GM04503 (cell line): ENCODE measurements at regions not wholly inside any gene's neighbourhood (a gene's known extent, or its start where the extent isn't known, plus 50 kb on each side); places are given as distances from the start of the nearest gene placed in this dataset.
A peak's percentile ranks its signal among the peaks of the same experiment; 100 is the strongest.
"Not testable (repeated sequence)": the region's sequence is repeated elsewhere in the genome, so short reads cannot be mapped to it uniquely, and the experiment has no call there.

Experiments
- DNase-seq: peaks from one replicate; pipeline ENCODE4 v3.0.0-alpha.2; 2012; ENCODE audit warnings: low read depth

DNA sequence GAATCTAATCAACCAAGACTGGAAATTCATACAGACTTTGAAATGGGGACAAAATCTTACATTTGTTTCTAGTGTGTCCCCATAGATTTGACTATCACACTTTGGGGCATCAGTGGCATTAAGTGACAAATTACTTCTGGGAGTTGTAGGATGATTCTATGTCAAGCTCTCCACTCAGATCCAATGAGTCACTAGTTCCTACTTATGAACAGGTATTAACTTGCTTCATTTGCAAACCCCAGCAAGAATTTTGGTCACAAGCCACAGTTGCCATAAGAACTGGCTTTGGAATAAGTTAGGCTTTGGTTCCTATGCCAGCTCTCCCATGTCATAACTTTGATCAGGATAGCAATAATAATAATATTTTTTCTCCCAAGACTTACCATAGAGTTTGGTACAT is 77.6 kb upstream of the PTPRK start:
- no peak for DNase-seq

DNA sequence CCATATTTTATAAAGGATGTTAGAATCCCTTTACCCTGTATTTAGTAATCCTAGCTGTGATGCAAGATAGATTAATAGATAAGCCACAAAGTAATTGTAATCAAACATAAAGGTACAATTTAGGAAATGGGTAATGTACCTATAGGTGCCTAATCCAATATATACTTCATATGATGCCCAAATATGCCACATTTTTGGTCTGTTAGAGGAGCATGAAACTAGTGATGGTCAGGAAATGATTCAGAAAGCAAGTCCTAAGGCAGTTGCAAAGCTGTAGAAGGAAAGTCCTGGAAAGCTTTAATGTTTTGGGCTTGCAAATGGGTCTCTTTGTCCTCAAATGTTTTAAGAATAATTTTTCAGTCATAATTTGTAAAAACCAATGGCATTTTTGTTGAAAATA is 76.6 kb upstream of the PTPRK start:
- no peak for DNase-seq

DNA sequence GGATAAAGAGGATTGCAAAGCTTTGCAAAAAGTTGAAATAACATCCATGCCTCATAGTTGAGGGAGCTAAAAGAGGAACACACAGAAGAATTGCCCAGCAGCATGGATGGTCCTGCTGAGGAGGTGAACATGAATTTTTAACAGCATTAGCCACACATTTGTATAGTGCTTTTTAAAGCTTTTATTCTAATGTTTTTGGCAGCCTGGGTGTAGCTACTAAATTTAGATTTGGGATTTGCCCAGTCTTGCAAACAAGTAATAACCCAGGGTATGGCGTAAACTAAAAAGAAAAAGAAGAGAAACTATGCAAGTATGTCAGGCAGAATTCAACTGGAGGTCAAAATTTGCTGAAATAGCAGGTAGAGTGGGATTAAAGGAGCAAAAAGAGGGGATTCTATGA is 75.1 kb upstream of the PTPRK start:
- no peak for DNase-seq

DNA sequence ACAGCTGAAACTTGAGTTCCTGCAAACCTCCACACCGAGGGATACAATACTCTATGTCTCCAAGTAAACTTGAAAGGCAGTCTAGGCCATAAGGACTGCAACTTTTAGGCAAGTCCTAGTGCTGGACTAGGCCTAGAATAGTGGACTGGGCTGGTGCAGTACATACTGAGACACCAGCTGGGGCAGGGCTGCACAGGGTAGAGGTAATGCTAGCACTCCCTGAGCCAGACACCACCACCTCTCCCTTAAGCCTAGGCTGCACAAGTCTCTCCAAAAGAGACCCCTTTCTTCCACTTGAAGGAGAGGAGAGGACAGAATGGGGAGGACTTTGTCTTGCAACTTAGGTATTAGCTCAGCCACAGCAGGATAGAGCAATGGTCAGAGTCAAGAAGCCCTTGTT is 65.7 kb upstream of the PTPRK start:
- no peak for DNase-seq

DNA sequence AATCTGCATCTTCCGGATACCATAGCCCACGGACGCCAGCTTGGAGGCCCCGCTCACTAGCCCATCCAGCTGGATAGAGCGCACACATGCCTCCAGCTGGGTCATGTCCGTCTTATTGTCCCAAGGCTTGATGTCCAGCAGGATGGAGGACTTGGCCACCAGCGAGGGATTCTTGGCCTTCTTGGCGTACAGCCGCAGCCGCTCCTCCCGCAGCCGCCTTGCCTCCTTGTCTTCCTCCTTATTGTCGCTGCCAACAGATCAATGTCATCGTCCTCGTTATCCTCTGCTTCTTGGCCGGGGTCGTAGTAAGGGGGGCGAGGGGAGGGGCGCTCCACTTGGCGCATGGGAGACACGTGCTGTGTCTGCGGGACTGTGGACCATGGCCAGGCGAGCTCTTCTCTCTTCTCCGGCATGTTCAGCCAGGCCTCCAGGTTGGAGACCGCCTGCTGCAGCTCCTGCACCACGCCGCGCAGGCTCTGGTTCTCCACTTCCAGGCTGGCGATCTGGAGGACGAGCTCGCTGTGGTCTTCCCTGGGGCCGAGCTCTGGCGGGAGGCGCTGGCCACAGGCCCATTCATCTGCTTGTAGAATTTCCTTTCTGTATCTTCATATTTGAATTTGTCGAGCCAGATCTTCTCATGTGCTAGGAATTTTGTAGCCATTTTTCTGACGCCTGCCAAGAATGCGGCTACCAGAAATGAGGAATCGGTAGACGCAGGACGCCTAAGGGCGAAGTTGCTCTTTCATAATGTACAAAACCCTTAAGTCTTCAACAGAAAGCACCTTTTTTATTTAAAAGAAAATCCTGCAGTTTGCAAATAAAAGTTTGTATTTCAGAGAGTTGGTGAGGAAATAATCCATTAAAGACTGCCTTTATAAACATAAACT is 60.1 kb upstream of the PTPRK start:
- DNase-seq: no peak

DNA sequence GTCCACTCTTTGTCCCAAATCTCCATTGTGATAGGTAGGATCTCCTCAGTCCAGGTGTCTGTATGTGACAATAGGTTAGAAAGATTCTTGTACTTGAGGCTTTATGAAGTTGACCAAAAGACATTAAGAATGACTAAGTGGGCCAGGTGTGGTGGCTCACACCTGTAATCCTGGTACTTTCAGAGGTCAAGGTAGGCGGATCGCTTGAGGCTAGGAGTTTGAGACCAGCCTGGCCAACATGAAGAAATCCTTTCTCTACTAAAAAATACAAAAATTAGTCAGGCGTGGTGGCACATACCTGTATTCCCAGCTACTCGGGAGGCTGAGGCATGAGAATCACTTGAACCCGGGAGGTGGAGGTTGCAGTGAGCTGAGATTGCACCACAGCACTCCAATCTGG is 54.9 kb upstream of the PTPRK start:
- DNase-seq: not testable (repeated sequence)

DNA sequence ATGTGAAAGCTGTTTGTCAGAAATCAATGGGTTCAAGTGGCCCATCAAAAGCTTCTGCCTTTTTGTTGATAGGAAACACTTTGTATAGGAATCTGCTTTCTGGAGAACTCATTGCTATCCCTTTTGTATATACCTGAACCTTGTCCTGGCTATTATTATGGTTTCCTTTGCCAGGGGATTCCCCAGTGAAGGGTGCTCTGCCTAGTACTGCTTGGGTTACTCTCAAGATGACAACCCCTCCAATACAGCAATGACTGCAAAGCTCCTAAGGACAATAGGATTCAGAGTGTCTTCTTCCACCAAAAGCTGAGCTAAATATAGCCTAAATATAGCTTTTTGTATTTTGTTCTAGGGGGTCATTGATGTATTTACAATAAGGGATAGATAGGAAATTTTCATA is 54.0 kb upstream of the PTPRK start:
- no peak for DNase-seq

DNA sequence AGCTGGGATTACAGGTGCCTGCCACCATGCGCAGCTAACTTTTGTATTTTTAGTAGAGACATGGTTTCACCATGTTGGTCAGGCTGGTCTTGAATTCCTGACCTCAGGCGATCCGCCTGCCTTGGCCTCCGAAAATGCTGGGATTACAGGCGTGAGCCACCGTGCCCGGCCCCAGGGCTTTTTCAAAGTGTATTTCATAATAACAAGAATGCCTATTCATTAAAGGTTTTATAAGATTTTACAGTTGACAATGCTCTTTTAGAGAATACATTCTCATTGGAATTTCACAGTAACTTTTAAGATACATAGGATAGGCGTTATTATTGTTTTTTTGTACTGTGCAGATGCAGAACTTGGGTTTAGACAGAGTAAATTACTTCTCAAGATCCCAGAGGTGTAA is 52.6 kb upstream of the PTPRK start:
- no peak for DNase-seq

DNA sequence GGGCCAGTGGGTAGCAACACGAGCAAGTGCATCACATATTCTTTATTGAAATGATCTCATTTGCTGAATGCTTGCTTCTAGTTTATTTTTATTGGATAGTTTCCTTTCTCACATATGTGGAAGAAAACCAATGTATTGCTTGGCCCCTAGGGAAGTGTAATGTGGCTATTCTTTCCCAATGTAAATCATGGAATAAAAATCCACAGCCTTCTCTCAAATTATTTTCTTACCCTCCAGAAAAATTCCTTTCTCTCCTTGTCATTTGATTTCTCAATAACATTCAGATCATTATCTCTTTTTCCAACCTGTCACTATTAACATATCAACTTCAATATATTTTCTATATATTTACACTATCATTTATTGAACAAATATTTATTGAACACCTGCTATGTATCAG is 51.9 kb upstream of the PTPRK start:
- no peak for DNase-seq

DNA sequence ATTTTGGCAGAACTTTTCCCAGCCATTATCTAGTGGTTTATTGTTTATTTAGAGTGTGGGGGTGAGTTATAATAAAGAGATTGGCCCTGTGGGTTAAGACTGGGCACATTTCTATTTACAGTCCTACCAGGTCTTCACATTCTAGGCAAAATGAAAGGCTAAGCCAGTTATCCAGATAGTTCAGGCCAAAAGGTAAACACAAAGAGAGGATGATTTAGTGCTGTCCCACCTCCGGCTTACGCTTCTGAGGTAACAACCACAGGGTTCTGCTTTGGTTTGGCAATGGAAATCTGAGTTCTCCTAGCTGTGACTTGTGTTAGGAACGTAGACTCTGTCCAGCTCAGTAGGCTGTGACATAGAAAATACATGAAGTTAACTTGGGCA is 50.3 kb upstream of the PTPRK start:
- DNase-seq: no peak

DNA sequence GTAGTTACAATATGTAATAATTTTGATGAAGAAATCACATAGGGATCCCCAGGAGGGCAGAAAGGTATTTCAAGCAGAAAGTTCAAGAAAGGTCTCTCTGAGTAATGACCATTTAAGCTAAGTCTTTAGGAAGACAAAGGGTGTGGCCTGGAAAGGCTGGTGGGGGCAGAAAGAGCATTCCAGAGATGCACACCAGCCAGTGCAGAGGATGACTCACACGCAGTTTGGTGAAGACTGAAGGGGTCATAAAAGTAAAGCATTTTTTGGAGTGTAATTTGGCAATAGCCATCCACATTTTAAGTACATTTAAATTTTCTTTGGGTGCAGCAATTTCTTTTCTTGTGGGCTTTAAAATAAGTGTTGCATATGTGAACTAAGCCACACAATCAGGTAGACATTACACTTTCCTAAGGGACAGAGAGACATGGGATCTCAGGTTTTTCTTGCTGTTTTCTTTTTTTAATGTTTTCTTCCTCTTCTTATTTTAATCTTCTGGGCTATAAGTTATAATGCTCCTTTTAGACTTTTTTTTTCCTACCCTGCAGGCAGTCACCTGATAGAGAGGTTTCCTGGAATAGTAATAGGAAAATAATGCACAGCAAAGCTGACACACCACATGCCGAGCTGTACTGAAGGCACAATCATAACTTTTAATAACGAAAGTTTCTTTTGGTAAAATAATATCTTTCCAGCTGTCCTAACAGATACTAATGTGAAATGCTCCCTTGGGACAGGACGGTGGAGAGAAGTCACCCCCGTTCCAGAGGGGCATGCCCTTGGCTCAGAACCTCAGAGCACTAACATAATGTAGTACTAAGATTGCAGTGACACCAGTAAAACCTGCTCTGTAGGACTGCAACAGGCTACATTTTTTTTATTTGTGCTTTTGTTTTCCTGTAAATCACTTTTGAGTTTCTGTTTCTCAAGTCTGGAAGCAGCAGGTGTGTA is 49.6 kb upstream of the PTPRK start:
- DNase-seq: peak; percentile 81
